Ovary (tissue), 7 donors: ENCODE measurements at regions not wholly inside any gene's neighbourhood (a gene's known extent, or its start where the extent isn't known, plus 50 kb on each side); places are given as distances from the start of the nearest gene placed in this dataset.

ENCODE experiments used
- DNase-seq, 5 donors: peaks; one replicate each; pipeline ENCODE4 v3.0.0-alpha.2; 2019 to 2020
- H3K27ac ChIP-seq, 2 donors: fragments of 200-600 bp; one replicate each; pipeline versions ENCODE4 v1.5.1 to v1.8.0; 2019 to 2022
- H3K27me3 ChIP-seq: fragments of 200-600 bp; one replicate; pipeline ENCODE4 v1.8.0; 2022
- H3K36me3 ChIP-seq: fragments of 200-600 bp; sonication (generic); one replicate; pipeline ENCODE4 v1.5.1; 2019
- H3K4me1 ChIP-seq: one replicate; pipeline ENCODE4 v1.8.1; 2013; ENCODE audit warnings: mild to moderate bottlenecking, moderate library complexity; ENCODE audit not compliant: insufficient read depth
- H3K4me3 ChIP-seq: fragments of 200-600 bp; sonication (generic); one replicate; pipeline ENCODE4 v1.5.1; 2017
- H3K9me3 ChIP-seq, 2 donors: fragments of 200-600 bp in 1 of 2; sonication (generic) in 1 of 2; one replicate each; pipeline versions ENCODE4 v1.5.1 to v1.8.1; 2013 to 2019; ENCODE audit warnings: mild to moderate bottlenecking in 1 of 2, moderate library complexity in 1 of 2
- CTCF ChIP-seq, 3 donors: fragments of 450-650 bp in 2 of 3; fragments of 200-600 bp in 1 of 3; IDR thresholded peaks; one replicate each; pipeline versions ENCODE4 v1.5.1 to v1.8.0; 2016 to 2022; ENCODE audit warnings: antibody characterized with exemption in 3 of 3, mild to moderate bottlenecking in 1 of 3
- EP300 ChIP-seq: sonication (generic); formaldehyde crosslinking; IDR thresholded peaks from one replicate; pipeline ENCODE4 v1.6.1; 2017; ENCODE audit warnings: antibody characterized with exemption
- POLR2A ChIP-seq: fragments of 450-650 bp; IDR thresholded peaks from one replicate; pipeline ENCODE4 v1.6.1; 2017; ENCODE audit warnings: antibody characterized with exemption, mild to moderate bottlenecking, moderate library complexity
- WGBS, 3 donors: extraction: QIAGEN DNeasy Blood & Tissue Kit in 1 of 3; methylation state at CpG; one replicate each; pipeline versions ENCODE4 v1.1.5 to v1.1.7; 2013 to 2017; 5-methylcytosine and 5-hydroxymethylcytosine counted together
- intact Hi-C, 4 donors: fragments of 100-400 bp; cut with DNase I; formaldehyde crosslinking; loops; one replicate each; pipeline versions ENCODE4 v1.11.0 to v1.15.1; 2022 to 2023
- donor health status: DM: no; HTN: no; CAD: no; lungs with moderate emphysema.
- donor health status: DM: no; HTN: no; CAD: no.
- donor health status: Bipolar disorder and iron deficiency.
- donor health status: DM: no; HTN: no; CAD: no.
- donor health status: DM: yes; HTN: yes; CAD: no.

GRCh38 chr14:97218691-97219430, 421.7 kb downstream of the VRK1 start:
- Histone ChIP-seq H3K9me3 (peaks cover 0 to 4% of the 10 kb centered on the region in 2 donors), H3K27me3 (no peaks in the 10 kb centered on the region), H3K4me3 (no peak overlapping the region), H3K4me1 (peaks cover 2% of the 10 kb centered on the region), H3K36me3 (no peaks in the 10 kb centered on the region), H3K27ac (no peak overlapping the region)
- no peak for TF ChIP-seq CTCF (IDR thresholded peaks at IDR 0.05)
- TF ChIP-seq POLR2A, result no peak
- TF ChIP-seq EP300, result no peak
- 1% methylated on average over 51 to 52 of the region's 52 CpGs for WGBS, 3 donors
- DNase-seq, result no peak
- intact Hi-C loops, result no loop called here

DNA sequence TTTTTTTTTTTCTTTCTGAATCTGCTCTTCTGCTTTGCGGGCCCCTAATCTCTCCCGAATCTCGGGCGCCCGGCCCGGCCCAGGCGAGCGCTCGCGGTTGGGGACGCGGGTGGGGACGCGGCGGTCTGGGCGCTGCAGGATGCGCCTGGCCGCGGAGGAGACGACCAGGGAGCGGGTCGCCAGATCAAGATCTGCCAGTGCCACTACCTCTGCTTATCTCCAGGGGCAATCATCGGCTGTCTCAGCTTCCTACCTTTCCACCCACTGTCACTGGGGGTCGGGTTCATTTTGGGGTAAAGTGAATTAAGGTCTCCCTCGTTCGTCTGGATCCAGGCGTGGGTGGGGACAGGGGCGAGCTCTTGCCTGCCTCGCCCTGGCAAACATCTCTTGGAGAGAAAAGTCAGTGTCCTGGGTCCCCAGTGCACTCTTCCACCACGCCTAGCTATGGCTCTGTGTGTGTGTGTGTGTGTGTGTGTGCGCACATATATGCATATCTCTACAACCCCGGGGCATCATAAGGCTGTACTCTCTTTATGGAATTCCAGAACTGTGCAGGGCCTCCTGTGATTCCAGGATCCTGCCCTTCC, 422.3 kb downstream of the VRK1 start:
- Histone ChIP-seq H3K4me3 (no peak overlapping the region), H3K27me3 (no peaks in the 10 kb centered on the region), H3K9me3 (peaks cover 0 to 4% of the 10 kb centered on the region in 2 donors), H3K27ac (no peak overlapping the region), H3K36me3 (no peaks in the 10 kb centered on the region), H3K4me1 (peaks cover 2% of the 10 kb centered on the region)
- TF ChIP-seq POLR2A (no peak), CTCF (IDR thresholded peaks at IDR 0.05) (no peak), EP300 (no peak)
- intact Hi-C loops, result no loop called here
- WGBS, 3 donors, result 6 to 10% (median 7%) methylated on average over 32 of the region's 32 CpGs
- no peak for DNase-seq

DNA sequence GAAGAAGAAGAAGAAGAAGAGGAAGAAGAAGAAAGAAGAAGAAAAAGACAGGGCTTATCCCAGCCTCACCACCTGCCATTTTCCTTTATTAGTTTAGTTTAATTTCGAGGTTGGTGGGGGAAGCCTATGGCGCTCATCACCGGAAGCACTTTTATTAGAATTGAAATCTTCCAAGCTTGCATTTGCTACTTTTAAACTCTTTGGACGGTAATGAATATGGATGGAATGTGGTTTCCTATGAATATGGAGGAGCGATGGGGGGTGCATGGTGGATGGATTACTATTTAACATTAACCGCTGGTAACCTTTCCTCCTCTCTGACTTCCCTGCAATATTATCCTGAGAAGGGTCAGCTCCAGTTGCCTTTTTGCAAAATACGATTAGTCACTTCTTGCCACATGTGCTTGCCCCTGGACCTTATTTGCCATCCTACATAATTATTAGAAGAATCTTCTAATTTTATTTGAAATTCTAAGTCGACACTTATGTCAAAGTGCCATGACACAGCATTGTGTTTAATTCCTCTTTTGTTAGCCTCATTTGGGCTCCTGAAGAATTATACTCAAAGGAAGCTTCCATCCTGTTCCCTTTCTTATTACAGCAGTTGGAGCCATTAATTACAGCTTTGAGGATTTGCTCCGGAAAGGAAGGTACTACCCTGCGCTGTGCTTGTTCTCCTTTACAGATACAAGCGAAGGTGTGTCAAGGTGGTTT, 424.5 kb downstream of the VRK1 start:
- intact Hi-C loops, result no loop called here
- Histone ChIP-seq H3K4me1 (peaks cover 2% of the 10 kb centered on the region), H3K9me3 (peaks cover 0 to 4% of the 10 kb centered on the region in 2 donors), H3K36me3 (no peaks in the 10 kb centered on the region), H3K27ac (no peak overlapping the region), H3K27me3 (no peaks in the 10 kb centered on the region), H3K4me3 (no peak overlapping the region)
- TF ChIP-seq POLR2A (no peak), CTCF (IDR thresholded peaks at IDR 0.05) (no peak), EP300 (no peak)
- WGBS, 3 donors, result 85 to 86% (median 86%) methylated on average over 11 of the region's 11 CpGs
- no peak for DNase-seq

DNA sequence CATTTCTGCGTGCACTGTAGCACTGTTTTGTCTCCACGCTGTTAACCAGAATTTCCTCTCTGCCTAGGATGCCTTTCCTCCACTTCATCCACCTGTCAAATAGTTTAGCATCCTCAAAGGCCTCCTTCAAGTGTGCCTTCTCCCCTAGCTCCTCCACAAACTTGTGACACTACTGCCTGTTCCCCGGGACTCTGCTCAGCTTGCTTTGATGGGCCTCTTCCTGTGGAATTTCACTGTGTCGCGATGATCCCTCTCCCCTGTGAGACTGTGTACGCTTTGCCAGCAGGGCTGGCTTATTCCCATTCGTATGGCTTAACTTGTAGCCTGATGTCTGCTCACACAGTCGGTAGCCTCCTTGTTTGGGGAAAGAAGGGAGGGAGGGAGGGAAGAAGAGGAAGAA, 426.8 kb downstream of the VRK1 start:
- DNase-seq, result no peak
- intact Hi-C loops, result no loop called here
- peaks cover 2% of the 10 kb centered on the region for H3K4me1 ChIP-seq
- H3K27ac ChIP-seq, result no peak overlapping the region
- WGBS, 3 donors, result 29 to 33% (median 30%) methylated on average over 8 of the region's 8 CpGs
- H3K27me3 ChIP-seq, result no peaks in the 10 kb centered on the region
- no peak overlapping the region for H3K4me3 ChIP-seq
- H3K36me3 ChIP-seq, result no peaks in the 10 kb centered on the region
- H3K9me3 ChIP-seq, result peaks cover 0 to 4% of the 10 kb centered on the region in 2 donors
- TF ChIP-seq EP300 (no peak), POLR2A (no peak), CTCF (IDR thresholded peaks at IDR 0.05) (no peak)
